Effector memory CD4-positive, alpha-beta T cell (primary cell): ENCODE measurements at regions not wholly inside any gene's neighbourhood (a gene's known extent, or its start where the extent isn't known, plus 50 kb on each side); places are given as distances from the start of the nearest gene placed in this dataset.
"Not testable (repeated sequence)": the region's sequence is repeated elsewhere in the genome, so short reads cannot be mapped to it uniquely, and the experiment has no call there.

Experiments
- DNase-seq, 3 donors: peaks; one replicate each; pipeline ENCODE4 v3.0.0-alpha.2; 2020
- H3K27ac ChIP-seq: 2 replicates; pipeline ENCODE4 v1.7.0; 2013; ENCODE audit warnings: mild to moderate bottlenecking, low read length, moderate library complexity; ENCODE audit not compliant: insufficient read depth, poor library complexity, severe bottlenecking
- H3K27me3 ChIP-seq: replicated peaks from 2 replicates; pipeline ENCODE4 v1.7.0; 2013; ENCODE audit warnings: mild to moderate bottlenecking, low read length; ENCODE audit not compliant: insufficient read depth, control insufficient read depth, poor library complexity, severe bottlenecking
- H3K36me3 ChIP-seq: 2 replicates; pipeline ENCODE4 v1.7.0; 2013; ENCODE audit warnings: mild to moderate bottlenecking, low read length, moderate library complexity; ENCODE audit not compliant: control insufficient read depth, insufficient read depth
- H3K4me1 ChIP-seq: 2 replicates; pipeline ENCODE4 v1.7.0; 2013; ENCODE audit warnings: low read length, mild to moderate bottlenecking; ENCODE audit not compliant: control insufficient read depth, insufficient read depth, poor library complexity, severe bottlenecking
- H3K4me3 ChIP-seq: 2 replicates; pipeline ENCODE4 v1.7.0; 2013; ENCODE audit warnings: low read length, low read depth, mild to moderate bottlenecking; ENCODE audit not compliant: insufficient read depth, poor library complexity, severe bottlenecking
- H3K9me3 ChIP-seq: 2 replicates; pipeline ENCODE4 v1.7.0; 2013; ENCODE audit warnings: mild to moderate bottlenecking, low read length, moderate library complexity; ENCODE audit not compliant: control insufficient read depth

GRCh38 chr18:5024741-5025140 lies 172.3 kb downstream of the AKAIN1 start:
- H3K27ac ChIP-seq = no peak overlapping the region
- no peaks in the 10 kb centered on the region for H3K9me3 ChIP-seq
- no peaks in the 10 kb centered on the region for H3K27me3 ChIP-seq
- no peaks in the 10 kb centered on the region for H3K36me3 ChIP-seq
- H3K4me1 ChIP-seq = no peaks in the 10 kb centered on the region
- DNase-seq = no peak
- H3K4me3 ChIP-seq = no peak overlapping the region

- H3K4me3 ChIP-seq = no peak overlapping the region
- H3K27me3 ChIP-seq = no peaks in the 10 kb centered on the region
- H3K36me3 ChIP-seq = no peaks in the 10 kb centered on the region
- no peaks in the 10 kb centered on the region for H3K4me1 ChIP-seq
- H3K9me3 ChIP-seq = no peaks in the 10 kb centered on the region
- DNase-seq = no peak
- H3K27ac ChIP-seq = no peak overlapping the region
Measured at GRCh38 chr18:5021558-5021957, 175.5 kb downstream of the AKAIN1 start.

- H3K36me3 ChIP-seq = no peaks in the 10 kb centered on the region
- H3K4me3 ChIP-seq = no peak overlapping the region
- H3K27ac ChIP-seq = no peak overlapping the region
- H3K4me1 ChIP-seq = no peaks in the 10 kb centered on the region
- no peaks in the 10 kb centered on the region for H3K9me3 ChIP-seq
- no peaks in the 10 kb centered on the region for H3K27me3 ChIP-seq
- DNase-seq = no peak
Measured at GRCh38 chr18:5015213-5015612, 181.8 kb downstream of the AKAIN1 start.

- H3K4me1 ChIP-seq, DNase-seq, H3K9me3 ChIP-seq, H3K27ac ChIP-seq, H3K36me3 ChIP-seq, H3K27me3 ChIP-seq, H3K4me3 ChIP-seq: not testable (repeated sequence)
Measured at GRCh38 chr18:5004031-5004820, 192.8 kb downstream of the AKAIN1 start.

- DNase-seq = no peak
- H3K27ac ChIP-seq = no peak overlapping the region
- H3K4me1 ChIP-seq = no peaks in the 10 kb centered on the region
- no peaks in the 10 kb centered on the region for H3K36me3 ChIP-seq
- no peaks in the 10 kb centered on the region for H3K9me3 ChIP-seq
- H3K27me3 ChIP-seq = no peaks in the 10 kb centered on the region
- H3K4me3 ChIP-seq = no peak overlapping the region
Measured at GRCh38 chr18:4994710-4995109, 202.3 kb downstream of the AKAIN1 start.

- Histone ChIP-seq H3K36me3 (no peaks in the 10 kb centered on the region), H3K27me3 (no peaks in the 10 kb centered on the region), H3K27ac (no peak overlapping the region), H3K9me3 (no peaks in the 10 kb centered on the region), H3K4me1 (no peaks in the 10 kb centered on the region), H3K4me3 (no peak overlapping the region)
- DNase-seq = no peak
Measured at GRCh38 chr18:4987452-4988405, 209.3 kb downstream of the AKAIN1 start.

- Histone ChIP-seq H3K36me3 (no peaks in the 10 kb centered on the region), H3K4me1 (no peaks in the 10 kb centered on the region), H3K4me3 (no peak overlapping the region), H3K9me3 (no peaks in the 10 kb centered on the region), H3K27ac (no peak overlapping the region), H3K27me3 (no peaks in the 10 kb centered on the region)
- DNase-seq = no peak
Measured at GRCh38 chr18:4986677-4987076, 210.4 kb downstream of the AKAIN1 start.

GRCh38 chr18:4986066-4986465 lies 211.0 kb downstream of the AKAIN1 start:
- H3K4me3 ChIP-seq = no peak overlapping the region
- no peaks in the 10 kb centered on the region for H3K27me3 ChIP-seq
- H3K36me3 ChIP-seq = no peaks in the 10 kb centered on the region
- H3K27ac ChIP-seq = no peak overlapping the region
- no peaks in the 10 kb centered on the region for H3K4me1 ChIP-seq
- no peak for DNase-seq
- no peaks in the 10 kb centered on the region for H3K9me3 ChIP-seq

GRCh38 chr18:4961121-4961909 lies 235.7 kb downstream of the AKAIN1 start:
- no peaks in the 10 kb centered on the region for H3K36me3 ChIP-seq
- no peak overlapping the region for H3K4me3 ChIP-seq
- no peak overlapping the region for H3K27ac ChIP-seq
- no peak for DNase-seq
- H3K27me3 ChIP-seq = no peaks in the 10 kb centered on the region
- no peaks in the 10 kb centered on the region for H3K9me3 ChIP-seq
- H3K4me1 ChIP-seq = no peaks in the 10 kb centered on the region
